Cardiac muscle cell (in vitro differentiated cells and primary cell): ENCODE measurements at regions not wholly inside any gene's neighbourhood (a gene's known extent, or its start where the extent isn't known, plus 50 kb on each side); places are given as distances from the start of the nearest gene placed in this dataset.
A peak's percentile ranks its signal among the peaks of the same experiment; 100 is the strongest.
"Not testable (repeated sequence)": the region's sequence is repeated elsewhere in the genome, so short reads cannot be mapped to it uniquely, and the experiment has no call there.

ENCODE experiments used
- DNase-seq, 2 donors: peaks; one replicate each; pipeline versions ENCODE4 v3.0.0 to v3.0.0-alpha.2; 2010 to 2017; ENCODE audit warnings: low read depth in 1 of 2, low spot score in 1 of 2
- H3K27ac ChIP-seq: fragments of 200-600 bp; sonication (generic); 2 replicates; pipeline ENCODE4 v1.5.1; 2016
- H3K27me3 ChIP-seq: fragments of 200-600 bp; sonication (generic); 2 replicates; pipeline ENCODE4 v1.6.0; 2016; ENCODE audit warnings: control low read depth
- H3K36me3 ChIP-seq: fragments of 200-600 bp; sonication (generic); 2 replicates; pipeline ENCODE4 v1.5.1; 2016; ENCODE audit warnings: control low read depth
- H3K4me1 ChIP-seq: fragments of 200-600 bp; sonication (generic); 2 replicates; pipeline ENCODE4 v1.8.1; 2017; ENCODE audit warnings: low read depth, mild to moderate bottlenecking, mixed run types
- H3K4me3 ChIP-seq: fragments of 200-600 bp; sonication (generic); 2 replicates; pipeline ENCODE4 v1.5.1; 2016; ENCODE audit warnings: mild to moderate bottlenecking
- H3K9me3 ChIP-seq: fragments of 200-600 bp; sonication (generic); 2 replicates; pipeline ENCODE4 v1.5.1; 2017; ENCODE audit warnings: low read depth, mild to moderate bottlenecking, control low read depth
- CTCF ChIP-seq: IDR thresholded peaks from 2 replicates; pipeline ENCODE4 v1.5.1; 2012; ENCODE audit warnings: low read depth, mild to moderate bottlenecking, low read length

- Histone ChIP-seq H3K4me3 (no peak overlapping the region), H3K4me1 (no peaks in the 10 kb centered on the region), H3K36me3 (no peaks in the 10 kb centered on the region), H3K9me3 (no peaks in the 10 kb centered on the region), H3K27me3 (no peaks in the 10 kb centered on the region), H3K27ac (no peak overlapping the region)
- no peak for TF ChIP-seq CTCF
- DNase-seq, result no peak
Observed at GRCh38 chr4:127364911-127365310, 267.8 kb upstream of the INTU start.

GRCh38 chr4:127370604-127371003 is 262.2 kb upstream of the INTU start:
- Histone ChIP-seq H3K9me3 (no peaks in the 10 kb centered on the region), H3K4me1 (no peaks in the 10 kb centered on the region), H3K27me3 (no peaks in the 10 kb centered on the region), H3K27ac (no peak overlapping the region), H3K4me3 (no peak overlapping the region), H3K36me3 (no peaks in the 10 kb centered on the region)
- peak in 1 of 2 donors; percentile 40 for DNase-seq
- TF ChIP-seq CTCF, result no peak

- Histone ChIP-seq H3K36me3 (no peaks in the 10 kb centered on the region), H3K4me3 (no peak overlapping the region), H3K27me3 (no peaks in the 10 kb centered on the region), H3K27ac (no peak overlapping the region), H3K9me3 (no peaks in the 10 kb centered on the region), H3K4me1 (no peaks in the 10 kb centered on the region)
- DNase-seq, result no peak
- no peak for TF ChIP-seq CTCF
Observed at GRCh38 chr4:127379499-127379898, 253.3 kb upstream of the INTU start.

- H3K4me3 ChIP-seq, H3K27ac ChIP-seq, H3K36me3 ChIP-seq, H3K4me1 ChIP-seq, H3K27me3 ChIP-seq, H3K9me3 ChIP-seq, DNase-seq: not testable (repeated sequence)
Observed at GRCh38 chr4:127379948-127380347, 252.8 kb upstream of the INTU start.

GRCh38 chr4:127383666-127384065 is 249.1 kb upstream of the INTU start:
- DNase-seq, result no peak
- Histone ChIP-seq H3K9me3 (no peaks in the 10 kb centered on the region), H3K4me3 (no peak overlapping the region), H3K4me1 (no peaks in the 10 kb centered on the region), H3K27me3 (no peaks in the 10 kb centered on the region), H3K36me3 (no peaks in the 10 kb centered on the region), H3K27ac (no peak overlapping the region)
- no peak for TF ChIP-seq CTCF

- H3K4me3 ChIP-seq, result no peak overlapping the region
- H3K4me1 ChIP-seq, result no peaks in the 10 kb centered on the region
- no peaks in the 10 kb centered on the region for H3K36me3 ChIP-seq
- H3K9me3 ChIP-seq, result no peaks in the 10 kb centered on the region
- DNase-seq, result no peak
- no peak for TF ChIP-seq CTCF
- no peak overlapping the region for H3K27ac ChIP-seq
- H3K27me3 ChIP-seq, result no peaks in the 10 kb centered on the region
Observed at GRCh38 chr4:127394516-127394915, 238.2 kb upstream of the INTU start.
